DOHH2 (cell line): ENCODE measurements at regions not wholly inside any gene's neighbourhood (a gene's known extent, or its start where the extent isn't known, plus 50 kb on each side); places are given as distances from the start of the nearest gene placed in this dataset.

Source experiments
- EZH2phosphoT487 ChIP-seq: fragments of 200-600 bp; sonication (generic); IDR thresholded peaks from 2 replicates; pipeline ENCODE4 v1.6.1; 2017; ENCODE audit warnings: borderline replicate concordance, mild to moderate bottlenecking, antibody characterized with exemption, low read length, moderate library complexity, mixed read lengths
- TF ChIP-seq, protein P1 (sequence below): fragments of 200-600 bp; sonication (generic); IDR thresholded peaks from one replicate; pipeline ENCODE4 v1.5.1; 2014; ENCODE audit warnings: antibody characterized with exemption, mild to moderate bottlenecking, low read depth, low read length; ENCODE audit not compliant: poor library complexity, severe bottlenecking

DNA sequence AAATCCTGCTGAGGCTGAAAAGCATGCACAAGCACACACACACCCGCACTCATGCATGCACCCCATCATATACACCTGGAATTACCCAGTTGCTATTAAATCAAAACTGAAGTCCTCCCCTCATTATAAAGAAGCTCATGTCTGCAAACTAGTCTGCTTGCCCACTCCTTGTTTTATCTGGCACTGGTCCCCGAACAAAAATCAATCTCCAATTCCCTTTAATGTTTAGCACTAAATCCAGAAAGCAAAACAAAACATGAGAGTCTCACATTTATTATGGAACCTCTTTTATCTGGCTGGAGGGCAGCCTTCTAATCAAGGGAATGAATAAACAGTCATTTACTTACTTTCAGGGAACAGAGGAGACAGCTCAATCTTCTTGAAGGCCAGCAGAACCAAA, 1093.4 kb upstream of the FLRT2 start:
- TF ChIP-seq, protein P1, sequence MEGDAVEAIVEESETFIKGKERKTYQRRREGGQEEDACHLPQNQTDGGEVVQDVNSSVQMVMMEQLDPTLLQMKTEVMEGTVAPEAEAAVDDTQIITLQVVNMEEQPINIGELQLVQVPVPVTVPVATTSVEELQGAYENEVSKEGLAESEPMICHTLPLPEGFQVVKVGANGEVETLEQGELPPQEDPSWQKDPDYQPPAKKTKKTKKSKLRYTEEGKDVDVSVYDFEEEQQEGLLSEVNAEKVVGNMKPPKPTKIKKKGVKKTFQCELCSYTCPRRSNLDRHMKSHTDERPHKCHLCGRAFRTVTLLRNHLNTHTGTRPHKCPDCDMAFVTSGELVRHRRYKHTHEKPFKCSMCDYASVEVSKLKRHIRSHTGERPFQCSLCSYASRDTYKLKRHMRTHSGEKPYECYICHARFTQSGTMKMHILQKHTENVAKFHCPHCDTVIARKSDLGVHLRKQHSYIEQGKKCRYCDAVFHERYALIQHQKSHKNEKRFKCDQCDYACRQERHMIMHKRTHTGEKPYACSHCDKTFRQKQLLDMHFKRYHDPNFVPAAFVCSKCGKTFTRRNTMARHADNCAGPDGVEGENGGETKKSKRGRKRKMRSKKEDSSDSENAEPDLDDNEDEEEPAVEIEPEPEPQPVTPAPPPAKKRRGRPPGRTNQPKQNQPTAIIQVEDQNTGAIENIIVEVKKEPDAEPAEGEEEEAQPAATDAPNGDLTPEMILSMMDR = no peak
- TF ChIP-seq EZH2phosphoT487 = no peak
